HG02588 (cell line): ENCODE measurements at regions not wholly inside any gene's neighbourhood (a gene's known extent, or its start where the extent isn't known, plus 50 kb on each side); places are given as distances from the start of the nearest gene placed in this dataset.
"Not testable (repeated sequence)": the region's sequence is repeated elsewhere in the genome, so short reads cannot be mapped to it uniquely, and the experiment has no call there.

Experiments used
- ATAC-seq: cut with Tn5 transposase; IDR thresholded peaks from one replicate; pipeline ENCODE4 v1.9.1; 2021; ENCODE audit warnings: mild to moderate bottlenecking, moderate library complexity; ENCODE audit not compliant: unreplicated experiment

DNA sequence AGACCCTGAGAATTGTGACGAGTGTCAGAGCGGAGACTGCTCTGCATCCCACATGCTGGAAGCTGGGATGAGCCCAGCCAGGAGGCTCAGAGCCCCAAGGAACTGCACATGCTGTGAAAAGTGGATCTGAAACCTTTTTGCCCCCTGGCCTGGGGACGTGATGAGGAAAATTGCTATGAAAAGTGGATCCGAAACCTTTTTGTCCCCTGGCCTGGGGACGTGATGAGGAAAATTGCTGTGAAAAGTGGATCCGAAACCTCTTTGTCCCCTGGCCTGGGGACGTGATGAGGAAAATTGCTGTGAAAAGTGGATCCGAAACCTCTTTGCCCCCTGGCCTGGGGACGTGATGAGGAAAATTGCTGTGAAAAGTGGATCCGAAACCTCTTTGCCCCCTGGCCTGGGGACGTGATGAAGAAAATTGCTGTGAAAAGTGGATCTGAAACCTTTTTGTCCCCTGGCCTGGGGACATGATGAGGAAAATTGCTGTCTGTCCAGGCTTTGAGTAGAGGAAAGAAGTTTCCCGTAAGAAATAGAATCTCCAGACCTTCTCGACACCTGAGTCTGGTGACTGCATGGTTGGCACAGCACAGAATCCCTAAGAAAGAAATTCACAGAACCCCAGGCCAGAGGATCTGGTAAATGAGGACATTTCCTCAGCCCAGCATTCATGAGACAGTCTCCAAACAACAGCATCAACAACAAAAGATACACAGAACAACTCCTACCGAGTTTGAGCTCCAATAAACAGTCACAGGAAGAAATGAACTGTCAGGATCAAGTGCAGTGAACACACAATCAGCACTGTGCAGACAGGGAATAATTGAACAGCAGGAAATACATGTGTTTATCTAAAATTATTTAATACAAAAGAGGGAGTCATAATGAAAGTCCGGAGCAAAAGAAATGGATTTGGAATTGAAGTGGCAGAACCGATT is 188.8 kb downstream of the LAT start:
- ATAC-seq: not testable (repeated sequence)

DNA sequence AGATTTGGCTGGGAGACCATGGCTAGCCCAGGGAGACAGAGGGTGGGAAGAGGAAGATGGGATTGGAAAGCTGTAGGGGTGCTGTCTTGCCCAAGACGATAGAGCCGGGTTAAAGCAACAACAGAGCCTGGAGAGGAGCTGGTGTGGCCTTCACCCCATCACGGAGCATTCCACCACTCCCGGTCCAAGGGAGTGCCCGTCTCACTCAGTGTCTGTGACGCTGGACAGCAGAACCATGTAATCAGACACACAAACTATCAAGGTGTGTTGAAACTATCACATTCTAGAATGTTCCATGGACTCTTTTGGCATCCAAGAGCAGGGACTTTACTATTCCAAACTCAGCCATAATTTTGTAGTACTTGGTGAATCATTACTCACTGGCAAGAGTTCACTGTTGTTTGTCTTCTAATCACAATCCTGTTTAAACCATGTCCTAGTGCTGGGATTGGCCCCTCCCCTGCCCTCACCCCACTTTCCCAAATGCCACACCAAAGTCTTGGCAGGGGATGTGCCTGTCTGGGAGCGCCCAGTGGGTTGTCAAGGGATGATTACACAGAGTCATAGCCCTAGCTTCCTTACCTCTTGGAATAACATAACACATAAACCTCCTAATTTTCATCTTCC is 187.4 kb downstream of the LAT start:
- ATAC-seq: not testable (repeated sequence)

DNA sequence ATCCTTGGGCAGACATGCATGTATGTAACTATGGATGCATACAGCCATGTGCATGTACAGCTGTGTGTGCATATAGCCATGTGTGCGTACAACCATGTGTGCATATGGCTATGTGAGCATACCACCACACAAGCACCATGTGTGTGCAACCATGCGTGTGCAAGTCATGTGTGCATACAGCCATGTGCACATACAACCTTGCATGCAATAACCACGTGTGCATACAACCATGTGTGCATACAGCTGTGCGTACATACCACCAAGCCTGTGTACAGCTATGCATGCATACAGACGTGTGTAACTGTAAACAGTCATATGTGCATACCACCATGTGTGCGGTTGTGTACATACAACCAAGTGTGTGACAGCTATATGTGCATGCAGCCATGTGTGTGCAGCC is 186.4 kb downstream of the LAT start:
- not testable (repeated sequence) for ATAC-seq

DNA sequence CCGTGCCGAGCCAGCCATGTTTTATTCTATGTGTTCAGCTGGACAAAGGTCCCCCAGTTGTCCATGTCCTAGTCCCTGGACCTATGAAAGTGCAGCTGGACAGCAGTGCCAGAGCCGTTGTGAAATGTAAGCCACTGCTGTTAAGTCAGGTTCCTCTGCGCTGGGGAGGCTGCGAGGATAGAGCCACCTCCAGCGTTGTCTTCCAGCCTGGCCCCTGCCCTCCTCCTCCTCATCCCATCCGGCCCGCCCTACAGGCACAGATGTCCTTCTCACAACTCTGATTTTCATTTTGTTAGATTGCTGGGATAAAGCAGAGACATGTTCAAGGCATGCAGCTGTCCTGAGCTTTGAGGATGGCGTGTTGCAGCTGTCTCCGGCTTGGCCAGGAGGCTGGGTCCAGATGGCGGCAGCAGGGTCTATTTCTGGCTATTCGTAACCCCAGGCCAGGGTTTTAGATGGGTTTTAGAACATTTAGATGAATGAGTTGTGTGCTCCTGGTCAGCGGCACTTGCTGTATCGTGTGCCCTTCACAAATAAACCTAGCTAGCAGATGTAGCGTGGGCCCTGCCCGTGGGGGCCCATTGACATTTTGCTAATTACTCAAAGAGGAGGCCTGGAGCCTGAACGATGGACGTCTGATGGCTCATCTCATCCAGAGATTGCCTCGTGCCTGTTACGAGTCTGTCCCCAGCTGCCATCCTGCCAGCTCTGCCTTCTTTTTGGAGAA is 185.7 kb downstream of the LAT start:
- ATAC-seq: not testable (repeated sequence)

DNA sequence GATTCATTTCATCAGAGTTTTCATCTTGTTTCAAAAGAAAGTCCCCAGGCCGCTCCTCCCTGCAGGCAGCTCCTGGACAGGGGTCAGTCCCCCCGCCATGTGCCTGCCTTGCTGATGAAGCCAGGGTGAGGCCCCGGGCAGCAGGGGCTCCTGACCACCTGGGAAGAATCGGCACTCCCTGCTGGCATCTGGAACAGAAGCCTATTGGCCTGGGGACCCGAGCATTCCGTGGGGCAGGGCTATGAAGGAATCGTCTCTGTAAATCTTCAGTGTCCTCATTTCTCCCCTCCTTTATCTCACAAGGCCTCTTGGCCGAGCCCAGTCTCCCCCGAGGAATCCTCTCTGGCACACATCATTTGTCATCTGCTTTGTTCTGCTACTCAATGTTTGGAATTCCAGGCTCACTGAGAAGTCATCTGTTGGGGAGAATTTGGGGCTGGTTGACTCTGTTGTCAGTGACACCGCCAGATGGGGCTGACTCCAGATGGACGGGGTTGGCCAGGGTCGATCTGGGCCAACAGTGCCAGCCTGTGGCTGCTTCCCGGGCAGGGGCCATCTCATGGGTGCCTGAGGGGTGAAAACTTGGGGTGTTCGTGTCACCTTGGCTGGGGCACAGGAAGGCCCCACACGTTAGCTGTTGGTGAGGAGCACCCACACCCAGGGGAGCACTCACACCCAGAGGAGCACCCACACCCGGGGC is 184.6 kb downstream of the LAT start:
- not testable (repeated sequence) for ATAC-seq

DNA sequence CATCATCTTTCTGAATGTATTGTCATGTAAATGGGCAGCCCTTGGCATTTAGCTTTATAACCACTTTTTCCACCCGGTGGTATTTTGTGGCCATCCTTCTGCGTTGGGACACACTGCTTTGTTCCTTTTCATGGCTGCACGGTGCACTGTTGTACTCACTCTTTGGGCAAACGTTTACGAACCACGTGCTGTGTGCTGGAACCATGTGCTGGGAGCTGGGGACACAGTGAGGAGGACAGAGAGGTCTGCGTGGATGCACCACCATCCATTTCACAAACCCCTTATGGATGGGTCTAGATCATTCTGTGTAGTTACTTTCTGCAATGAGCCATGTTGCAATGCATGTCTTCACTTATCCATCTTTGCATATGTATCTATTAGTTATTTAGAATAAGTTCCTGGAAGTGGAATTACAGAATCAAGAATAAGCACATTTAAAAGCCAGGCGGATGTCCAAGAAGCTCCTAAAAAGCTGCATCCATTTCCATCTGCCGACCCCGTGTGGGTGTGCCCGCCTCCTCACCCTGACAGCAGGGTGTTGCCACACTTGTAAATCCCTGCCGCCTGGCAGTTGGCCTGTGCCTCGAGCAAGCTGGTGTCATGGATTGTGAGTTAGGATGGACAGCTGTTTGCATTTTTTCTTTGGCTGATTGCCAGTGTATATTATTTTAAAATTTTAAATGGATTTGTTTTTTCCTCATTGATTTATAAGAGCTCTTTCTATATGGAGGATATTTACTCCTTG is 183.8 kb downstream of the LAT start:
- not testable (repeated sequence) for ATAC-seq

DNA sequence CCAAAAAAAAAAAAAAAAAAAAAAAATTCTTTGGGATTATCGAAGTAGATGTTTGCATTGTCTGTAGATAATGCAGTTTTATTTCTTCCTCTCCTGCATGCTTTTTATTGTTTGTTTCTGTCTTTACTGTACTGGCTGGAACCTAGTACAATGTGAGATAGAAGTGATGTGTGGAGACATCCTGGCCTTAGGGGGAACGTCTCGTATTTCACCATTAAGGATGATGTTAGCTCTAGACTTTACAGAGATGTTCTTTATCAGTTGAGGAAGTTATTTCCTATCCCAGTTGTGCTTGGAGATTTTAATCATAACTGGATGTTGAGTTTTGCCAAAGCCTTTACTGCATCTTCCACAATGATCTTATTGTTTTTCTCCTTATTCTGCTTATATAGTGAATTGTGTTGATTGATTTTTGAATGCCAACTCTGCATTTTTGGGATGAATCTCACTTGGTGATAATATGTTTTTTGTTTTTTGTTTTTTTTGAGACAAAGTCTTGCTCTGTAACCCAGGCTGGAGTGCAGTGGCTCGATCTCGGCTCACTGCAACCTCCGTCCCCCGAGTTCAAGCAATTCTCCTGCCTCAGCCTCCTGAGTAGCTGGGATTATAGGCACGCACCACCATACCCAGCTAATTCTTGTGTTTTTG is 179.7 kb downstream of the LAT start:
- not testable (repeated sequence) for ATAC-seq

DNA sequence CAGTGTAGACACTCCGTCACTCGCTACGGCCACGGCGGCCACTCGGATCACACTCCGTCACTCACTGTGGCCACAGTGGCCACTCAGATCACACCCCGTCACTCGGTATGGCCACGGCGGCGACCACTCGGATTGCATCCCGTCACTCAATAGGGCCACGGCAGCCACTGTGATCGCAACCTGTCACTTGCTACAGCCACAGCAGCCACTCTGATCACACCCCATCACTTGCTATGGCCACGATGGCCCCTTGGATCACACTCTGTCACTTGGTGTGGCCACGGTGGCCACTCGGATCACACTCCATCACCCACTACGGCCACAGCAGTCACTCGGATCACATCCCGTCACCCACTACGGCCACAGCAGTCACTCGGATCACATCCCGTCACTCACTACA is 175.3 kb downstream of the LAT start:
- ATAC-seq: not testable (repeated sequence)

DNA sequence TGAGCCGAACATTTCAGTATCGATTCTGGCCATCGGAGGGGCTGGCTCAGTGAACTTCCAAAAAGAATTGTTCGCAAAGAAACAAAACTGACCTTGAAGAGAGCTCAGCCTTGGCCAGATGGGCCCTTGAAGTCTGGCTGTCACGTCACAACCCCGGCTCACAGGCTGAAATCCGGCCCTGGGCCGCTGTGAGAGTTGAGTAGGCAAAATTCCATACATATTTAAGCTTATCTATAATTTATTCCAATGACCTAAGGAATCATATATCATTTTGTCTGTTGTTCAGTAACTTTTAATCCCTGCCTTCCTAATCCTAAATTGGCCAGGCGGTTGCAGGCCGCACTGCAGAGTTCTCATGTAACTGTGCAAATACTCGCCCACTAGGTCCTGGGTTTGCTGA is 174.8 kb downstream of the LAT start:
- not testable (repeated sequence) for ATAC-seq

DNA sequence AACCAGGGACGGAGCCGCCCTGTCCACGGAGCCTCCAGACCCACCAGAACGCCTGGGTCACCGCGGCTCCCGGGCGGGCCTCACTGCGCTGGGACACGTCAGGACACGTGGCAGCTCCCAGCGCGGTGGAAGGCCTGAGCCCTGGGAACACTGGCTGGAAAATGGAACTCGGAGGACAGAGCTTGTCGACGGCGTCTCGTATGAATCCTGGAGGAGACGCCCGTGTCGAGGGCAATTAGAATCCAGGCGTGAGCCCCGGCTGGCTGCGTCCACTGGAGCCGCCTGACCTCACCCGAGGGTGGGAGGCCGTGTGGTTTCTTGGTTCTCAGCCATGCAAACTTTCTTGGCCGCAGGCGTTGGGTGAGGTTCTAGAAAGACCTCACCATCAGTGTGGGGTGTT is 173.9 kb downstream of the LAT start:
- no peak for ATAC-seq

DNA sequence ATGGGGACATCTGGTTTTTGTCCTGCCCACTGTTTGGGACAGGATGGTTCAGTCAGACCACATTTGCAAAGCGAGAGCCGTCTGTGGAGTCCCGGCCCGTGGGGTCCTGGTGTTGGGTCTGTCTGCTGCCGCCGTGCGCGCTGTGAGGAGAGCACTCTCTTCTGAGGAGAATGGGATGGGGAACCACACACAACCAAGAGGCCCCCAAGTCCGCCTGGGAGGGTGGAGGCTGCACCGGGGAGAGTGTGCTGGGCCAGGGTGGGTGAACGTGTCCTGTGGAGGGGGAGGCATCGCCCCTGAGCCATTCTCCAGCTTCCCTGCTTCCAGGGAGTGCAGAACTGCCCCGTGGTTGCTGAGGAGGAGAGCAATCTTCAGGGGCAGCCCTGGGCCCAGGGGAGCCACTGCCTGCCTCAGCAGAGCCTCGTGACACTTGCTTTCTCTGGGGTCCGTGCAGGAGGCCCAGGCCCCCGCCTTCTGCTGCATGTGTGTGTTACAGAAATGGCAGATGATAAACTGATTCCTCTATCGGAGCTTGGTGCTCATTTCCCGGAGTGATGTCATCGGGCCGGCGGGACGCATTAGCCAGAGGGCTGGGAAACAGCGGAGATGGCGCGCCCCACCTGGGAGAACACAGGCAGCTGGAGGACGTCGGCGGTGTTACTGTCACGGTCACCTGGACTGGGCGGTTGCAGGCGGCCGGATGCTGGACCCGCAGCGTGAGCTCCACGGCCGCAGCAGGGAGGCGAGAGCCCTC is 173.4 kb downstream of the LAT start:
- ATAC-seq: not testable (repeated sequence)

DNA sequence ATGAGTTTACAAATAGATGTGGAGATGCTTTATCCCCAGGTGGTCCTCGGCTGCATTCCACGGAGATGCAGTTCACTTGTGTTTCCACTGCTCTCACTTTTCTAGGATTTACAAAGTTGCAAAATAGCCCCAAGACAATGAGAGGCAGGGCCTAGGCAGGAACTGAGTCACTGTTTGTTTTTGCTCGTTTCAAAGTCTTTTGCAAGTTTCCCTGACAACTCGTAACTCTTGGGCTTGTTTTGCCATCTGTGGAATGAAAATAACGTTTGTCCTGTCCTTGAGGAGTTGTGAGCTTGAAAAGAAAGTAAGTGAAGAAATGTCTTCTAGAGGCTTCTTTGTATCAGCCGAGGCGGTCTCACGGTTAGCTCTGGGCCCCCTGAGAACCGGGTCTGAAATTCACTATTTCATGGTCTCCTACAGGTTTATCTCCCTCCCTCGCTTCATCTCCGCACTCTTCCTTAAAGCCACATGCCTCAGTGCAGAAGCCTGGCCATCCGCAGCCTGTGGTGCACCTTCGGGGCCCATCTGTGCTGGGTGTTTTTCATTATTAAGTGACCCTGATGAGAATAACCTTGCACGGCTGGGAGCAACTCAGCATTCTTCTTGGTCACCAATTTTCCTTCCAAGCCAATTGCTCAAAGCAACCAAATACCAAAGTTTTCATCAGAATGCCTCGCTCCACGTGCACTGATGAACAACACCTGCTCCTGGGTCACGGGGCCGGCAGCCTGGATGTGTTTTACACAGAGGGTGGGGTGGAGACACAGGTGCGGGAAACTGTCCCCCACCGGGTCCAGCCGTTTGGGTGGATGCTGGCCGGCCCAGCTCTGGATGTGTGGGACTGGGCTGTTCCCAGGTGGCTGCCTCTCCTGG is 172.4 kb downstream of the LAT start:
- ATAC-seq: not testable (repeated sequence)

DNA sequence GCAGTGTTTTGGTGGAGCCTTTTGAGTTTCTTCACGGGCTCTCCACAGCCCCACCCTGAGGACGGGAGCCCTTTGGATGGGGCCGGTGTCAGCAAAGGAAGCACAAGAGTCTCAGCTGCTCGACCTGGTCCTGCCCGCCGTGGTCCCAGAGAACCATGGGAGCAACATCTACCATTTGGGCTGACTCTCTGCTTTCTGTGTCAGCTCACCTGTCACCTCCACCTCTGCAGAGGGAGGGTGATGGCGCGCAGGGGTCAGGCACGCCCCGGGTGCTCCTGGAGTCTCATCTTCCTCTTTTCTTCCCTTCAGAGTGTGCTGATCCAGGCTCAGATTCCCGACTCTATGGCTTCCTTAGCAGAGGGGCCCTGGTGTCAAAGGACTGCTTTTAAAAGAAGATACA is 171.7 kb downstream of the LAT start:
- ATAC-seq: no peak

DNA sequence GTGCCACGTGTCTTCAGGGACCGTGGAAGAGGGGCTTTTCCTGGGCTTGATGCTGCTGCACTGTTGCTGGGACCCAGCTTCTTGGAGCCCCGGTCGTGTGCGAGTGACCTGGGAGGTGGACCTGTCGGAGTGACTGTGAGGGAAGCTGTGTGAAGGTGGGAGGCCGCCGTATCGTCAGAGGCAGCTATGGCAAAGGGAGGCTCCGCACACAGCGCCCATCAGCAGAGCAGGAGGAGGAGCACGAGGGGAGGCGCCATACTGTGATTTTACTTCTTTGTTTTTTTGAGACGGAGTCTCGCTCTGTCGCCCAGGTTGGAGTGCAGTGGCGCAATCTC is 171.0 kb downstream of the LAT start:
- not testable (repeated sequence) for ATAC-seq

DNA sequence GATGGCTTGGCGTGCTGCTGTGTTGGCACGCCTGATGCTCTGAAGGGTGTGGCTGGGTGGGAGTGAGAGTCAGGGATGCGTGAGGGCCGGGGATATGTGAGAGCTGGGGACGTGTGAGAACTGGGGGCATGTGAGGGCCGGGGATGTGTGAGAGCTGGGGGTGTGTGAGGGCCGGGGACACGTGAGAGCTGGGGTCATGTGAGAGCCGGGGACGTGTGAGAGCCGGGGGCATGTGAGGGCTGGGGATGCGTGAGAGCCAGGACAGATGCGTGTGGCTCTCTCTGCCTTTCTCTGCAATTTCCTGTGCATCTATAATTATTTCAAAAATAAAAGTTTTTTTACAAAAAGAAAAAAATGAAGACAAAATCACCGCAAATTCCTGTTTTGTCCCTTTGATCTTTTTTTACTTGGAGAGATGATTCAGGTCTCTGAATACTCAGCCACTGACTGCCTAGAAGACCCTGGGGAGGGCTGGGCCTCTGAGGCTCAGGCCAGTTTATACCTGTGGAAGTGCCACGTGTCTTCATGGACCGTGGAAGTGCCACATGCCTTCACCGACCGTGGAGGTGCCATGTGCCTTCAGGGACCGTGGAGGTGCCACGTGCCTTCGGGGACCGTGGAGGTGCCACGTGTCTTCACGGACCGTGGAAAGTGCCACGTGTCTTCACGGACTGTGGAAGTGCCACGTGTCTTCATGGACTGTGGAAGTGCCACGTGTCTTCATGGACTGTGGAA is 170.4 kb downstream of the LAT start:
- not testable (repeated sequence) for ATAC-seq

DNA sequence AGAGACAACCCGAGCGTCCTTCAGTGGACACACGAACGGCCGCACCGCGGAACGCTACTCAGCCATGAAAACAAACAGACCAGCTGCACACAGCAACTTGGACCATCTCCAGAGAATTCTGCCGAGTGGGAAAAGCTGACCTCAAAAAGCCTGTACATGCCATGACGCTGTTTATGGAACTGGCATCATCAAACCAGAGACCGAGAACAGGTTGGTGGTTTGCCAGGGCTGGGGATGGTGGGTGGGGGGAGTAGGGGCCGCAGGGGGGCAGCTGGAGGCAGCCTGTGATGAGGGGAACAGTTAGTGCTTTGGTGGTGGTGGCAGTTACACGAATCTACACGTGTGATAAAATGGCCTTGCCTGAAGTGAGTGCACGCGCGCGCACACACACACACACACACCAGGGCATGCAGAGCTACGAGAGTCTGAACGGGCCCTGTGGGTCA is 169.8 kb downstream of the LAT start:
- no peak for ATAC-seq

DNA sequence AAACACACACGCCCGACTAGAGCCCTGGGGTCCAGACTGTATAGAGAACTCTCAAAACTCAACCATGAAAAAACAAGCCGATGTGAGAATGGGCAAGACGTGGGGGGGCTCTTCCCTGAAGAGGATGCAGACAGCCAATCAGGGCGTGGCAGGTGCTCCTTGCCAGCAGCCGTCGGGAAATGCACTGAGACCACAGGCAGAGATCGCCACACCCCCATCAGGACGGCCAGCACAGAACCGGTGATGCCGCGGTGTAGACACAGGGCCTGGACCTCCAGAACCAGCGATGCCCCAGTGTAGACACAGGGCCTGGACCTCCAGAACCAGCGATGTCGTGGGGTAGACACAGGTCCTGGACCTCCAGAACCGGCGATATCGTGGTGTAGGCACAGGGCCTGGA is 169.2 kb downstream of the LAT start:
- no peak for ATAC-seq
